K562 (cell line): ENCODE measurements at regions not wholly inside any gene's neighbourhood (a gene's known extent, or its start where the extent isn't known, plus 50 kb on each side); places are given as distances from the start of the nearest gene placed in this dataset.

ENCODE experiments used
- ATAC-seq: fragments of 200-7000 bp; cut with Tn5 transposase; 3 replicates; pipeline ENCODE4 v1.9.1; 2020; ENCODE audit warnings: moderate library complexity
- BruUV-seq: library from RNA; stranded (reverse); fragments of 400-500 nt; replicated peaks from 2 replicates; lab custom pipeline; 2021; lab: Mats Ljungman, UMichigan
- CTCF ChIA-PET: fragments of 300-600 bp; formaldehyde crosslinking; extraction: SDS; loops from one replicate; lab custom pipeline; 2021; ENCODE audit warnings: low intra/inter-chr PET ratio; lab: Yijun Ruan, JAX
- POLR2A ChIA-PET: fragments of 300-600, 350-650 bp; sonication (Branson Sonifier 250); formaldehyde crosslinking; extraction: SDS; loops from one replicate; lab custom pipeline; 2021; ENCODE audit warnings: antibody characterized with exemption, inconsistent platforms; lab: Yijun Ruan, JAX
- DNase-seq, 4 experiments: peaks; one replicate each; pipeline versions ENCODE4 v3.0.0 to v3.0.0-alpha.2; 2011 to 2018; ENCODE audit warnings: low spot score in 3 of 4, mixed read lengths in 3 of 4; ENCODE audit errors: extremely low read depth in 1 of 4
- FAIRE-seq: peaks from 2 replicates; lab custom pipeline; 2011; peaks lifted over from hg19 to GRCh38; lab: Jason Lieb, UNC
- H2AFZ ChIP-seq: 2 replicates; pipeline ENCODE4 v1.6.0; 2011; ENCODE audit warnings: low read depth, low read length, control low read depth, inconsistent platforms
- H3K27ac ChIP-seq: fragments of 200-600 bp; 3 replicates; pipeline ENCODE4 v1.8.0; 2011; ENCODE audit warnings: low read depth, mild to moderate bottlenecking, control low read depth, inconsistent platforms, low read length, moderate library complexity, mixed read lengths; ENCODE audit errors: extremely low read depth
- H3K27me3 ChIP-seq, 2 experiments: fragments of 300-600 bp in 1 of 2; 2 replicates in 1 of 2; 3 replicates in 1 of 2; pipeline versions ENCODE4 v1.6.0 to v1.8.0; 2011; ENCODE audit warnings: inconsistent platforms in 2 of 2, low read length in 2 of 2, mild to moderate bottlenecking in 1 of 2, mixed read lengths in 1 of 2, moderate library complexity in 1 of 2; ENCODE audit not compliant: control insufficient read depth in 2 of 2, insufficient read depth in 2 of 2
- H3K36me3 ChIP-seq: fragments of 300-600 bp; 3 replicates; pipeline ENCODE4 v1.8.0; 2011; ENCODE audit warnings: mild to moderate bottlenecking, low read length, inconsistent platforms; ENCODE audit not compliant: control insufficient read depth, insufficient read depth
- H3K4me1 ChIP-seq, 2 experiments: fragments of 200-600 bp in 1 of 2; replicated peaks in 1 of 2; 2 replicates in 1 of 2; 3 replicates in 1 of 2; pipeline versions ENCODE4 v1.5.1 to v1.8.0; 2011; ENCODE audit warnings: inconsistent platforms in 2 of 2, low read length in 2 of 2, mild to moderate bottlenecking in 1 of 2, mixed read lengths in 1 of 2, moderate library complexity in 1 of 2; ENCODE audit not compliant: control insufficient read depth in 2 of 2, insufficient read depth in 2 of 2
- H3K4me2 ChIP-seq: 2 replicates; pipeline ENCODE4 v1.6.1; 2011; ENCODE audit warnings: low read length, control low read depth, inconsistent platforms, mixed read lengths; ENCODE audit not compliant: insufficient read depth
- H3K4me3 ChIP-seq: fragments of 200-600 bp; sonication (generic), shearing (Covaris generic); 2 replicates; pipeline ENCODE4 v1.5.1; 2016; ENCODE audit warnings: control low read depth, inconsistent platforms
- H3K79me2 ChIP-seq: fragments of 200-600 bp; 3 replicates; pipeline ENCODE4 v1.8.0; 2011; ENCODE audit warnings: low read length, inconsistent platforms; ENCODE audit not compliant: control insufficient read depth, insufficient read depth
- H3K9ac ChIP-seq, 2 experiments: 2 replicates each; pipeline versions ENCODE4 v1.6.0 to v1.6.1; 2011; ENCODE audit warnings: low read depth in 2 of 2, low read length in 2 of 2, control low read depth in 1 of 2, inconsistent platforms in 1 of 2, mild to moderate bottlenecking in 1 of 2, mixed read lengths in 1 of 2; ENCODE audit not compliant: insufficient read depth in 1 of 2
- H3K9me1 ChIP-seq: one replicate; pipeline ENCODE4 v1.6.0; 2011; ENCODE audit warnings: inconsistent platforms, mild to moderate bottlenecking, low read length, moderate library complexity; ENCODE audit not compliant: control insufficient read depth, insufficient read depth
- H3K9me3 ChIP-seq: replicated peaks from 2 replicates; pipeline ENCODE4 v1.5.1; 2011; ENCODE audit warnings: low read depth, low read length, inconsistent platforms; ENCODE audit not compliant: control insufficient read depth, insufficient read depth
- H4K20me1 ChIP-seq: replicated peaks from 2 replicates; pipeline ENCODE4 v1.6.1; 2011; ENCODE audit warnings: low read length, inconsistent platforms, mixed read lengths; ENCODE audit not compliant: control insufficient read depth, insufficient read depth
- ARID3A ChIP-seq: IDR thresholded peaks from 2 replicates; pipeline ENCODE4 v1.6.1; 2012; ENCODE audit warnings: low read depth, low read length, improper control_type of control experiment, borderline replicate concordance
- CBX8 ChIP-seq: fragments of 200-600 bp; sonication (generic); IDR thresholded peaks from 2 replicates; pipeline ENCODE4 v1.6.1; 2012; ENCODE audit warnings: borderline replicate concordance, mixed run types, low read depth, mild to moderate bottlenecking, moderate library complexity, mixed read lengths, low read length, control low read depth, inconsistent platforms; ENCODE audit not compliant: poor library complexity, severe bottlenecking; ENCODE audit errors: extremely low read depth
- EWSR1 ChIP-seq: fragments of 450-650 bp; IDR thresholded peaks from 2 replicates; pipeline ENCODE4 v1.6.1; 2018; ENCODE audit warnings: borderline replicate concordance, mild to moderate bottlenecking, low read depth, moderate library complexity; ENCODE audit not compliant: partially characterized antibody
- IFI16 ChIP-seq: fragments of 250-450 bp; sonication (Bioruptor Pico); IDR thresholded peaks from 2 replicates; pipeline ENCODE4 v2.1.2; 2022; ENCODE audit warnings: mild to moderate bottlenecking, inconsistent platforms
- KLF6 ChIP-seq: fragments of 250-450 bp; sonication (Bioruptor Pico); IDR thresholded peaks from 2 replicates; pipeline ENCODE4 v1.4.0; 2020; ENCODE audit warnings: mild to moderate bottlenecking, moderate library complexity, borderline replicate concordance
- MIER1 ChIP-seq: fragments of 450-650 bp; IDR thresholded peaks from 2 replicates; pipeline ENCODE4 v1.6.1; 2016; ENCODE audit warnings: antibody characterized with exemption, mild to moderate bottlenecking, low read depth
- MYBL2 ChIP-seq, 2 experiments: fragments of 450-650 bp in 1 of 2; sonication (generic) in 1 of 2; formaldehyde crosslinking in 1 of 2; IDR thresholded peaks; 2 replicates each; pipeline versions ENCODE4 v1.6.1 to v1.8.1; 2017 to 2022; ENCODE audit warnings: borderline replicate concordance in 1 of 2, inconsistent platforms in 1 of 2, low read depth in 1 of 2, mild to moderate bottlenecking in 1 of 2, missing genetic modification reagents in 1 of 2, moderate library complexity in 1 of 2
- PHTF2 ChIP-seq: fragments of 250-450 bp; sonication (Bioruptor Pico); IDR thresholded peaks from 2 replicates; pipeline ENCODE4 v1.5.0; 2021; ENCODE audit warnings: mild to moderate bottlenecking
- PYGO2 ChIP-seq: fragments of 450-650 bp; IDR thresholded peaks from 2 replicates; pipeline ENCODE4 v1.6.1; 2016; ENCODE audit warnings: mild to moderate bottlenecking, missing genetic modification characterization, moderate library complexity, missing compliant biosample characterization
- RNF2 ChIP-seq: sonication (generic); IDR thresholded peaks from 2 replicates; pipeline ENCODE4 v1.6.1; 2016
- SMARCA5 ChIP-seq: fragments of 450-650 bp; IDR thresholded peaks from 2 replicates; pipeline ENCODE4 v1.6.1; 2016
- SRSF3 ChIP-seq: fragments of 200-400 bp; formaldehyde crosslinking; IDR thresholded peaks from 2 replicates; pipeline ENCODE4 v1.6.1; 2016; ENCODE audit warnings: mild to moderate bottlenecking, low read length, moderate library complexity; ENCODE audit not compliant: insufficient read depth
- ZNF143 ChIP-seq: sonication (generic); formaldehyde crosslinking; IDR thresholded peaks from 2 replicates; pipeline ENCODE4 v1.9.0; 2022; ENCODE audit warnings: mild to moderate bottlenecking, missing genetic modification reagents
- WGBS: fragments of 100-300 bp; shearing (Covaris generic); methylation state at CpG from one replicate; pipeline ENCODE4 v1.1.6; 2016; ENCODE audit warnings: low coverage, mixed read lengths; ENCODE audit not compliant: insufficient coverage; ENCODE audit errors: missing lambda C conversion rate; 5-methylcytosine and 5-hydroxymethylcytosine counted together
- in situ Hi-C: fragments of 300-500 bp; cut with MboI; formaldehyde crosslinking; loops from 4 replicates; pipeline ENCODE4 v1.15.0; 2018; ENCODE audit warnings: inconsistent platforms, mixed read lengths
- intact Hi-C: fragments of 100-400 bp; cut with micrococcal nuclease; formaldehyde crosslinking; loops from 2 replicates; pipeline ENCODE4 v1.14.2; 2022
- TF ChIP-seq, protein P1 (sequence below): sonication (generic); formaldehyde crosslinking; IDR thresholded peaks from 2 replicates; pipeline ENCODE4 v1.8.1; 2023; ENCODE audit warnings: mild to moderate bottlenecking, missing genetic modification reagents
- TF ChIP-seq, protein P2 (sequence below): fragments of 250-450 bp; sonication (Bioruptor Pico); IDR thresholded peaks from 2 replicates; pipeline ENCODE4 v1.9.0; 2021; ENCODE audit warnings: mild to moderate bottlenecking
- TF ChIP-seq, protein P3 (sequence below): conservative IDR thresholded peaks from 2 replicates; pipeline ENCODE4 v1.6.1; 2011; ENCODE audit warnings: low read depth, mild to moderate bottlenecking, low read length; ENCODE audit not compliant: control insufficient read depth

- intact Hi-C loops (no loop called here), in situ Hi-C loops (no loop called here)
- ATAC-seq (no peak), FAIRE-seq (no peak), DNase-seq (no peak)
- Histone ChIP-seq H3K27me3 (peaks cover 0 to 4% of the 10 kb centered on the region in 2 experiments; a peak in 1 of 5 replicates), H3K9me3 (no peaks in the 10 kb centered on the region), H3K27ac (no peak overlapping the region), H2AFZ (no peak overlapping the region), H4K20me1 (no peaks in the 10 kb centered on the region), H3K4me1 (no peaks in the 10 kb centered on the region), H3K4me2 (no peak overlapping the region), H3K79me2 (no peaks in the 10 kb centered on the region), H3K36me3 (no peaks in the 10 kb centered on the region), H3K4me3 (no peak overlapping the region), H3K9ac (no peak overlapping the region), H3K9me1 (no peaks in the 10 kb centered on the region)
- POLR2A ChIA-PET: no interaction called here
- BruUV-seq: no TSS peak
- CTCF ChIA-PET: no interaction called here
- 3% methylated on average over 2 of the region's 2 CpGs for WGBS
- TF ChIP-seq CBX8 (no peak), ZNF143 (CRISPR knock-in tag) (no peak), EWSR1 (no peak), SMARCA5 (no peak), MYBL2 (IDR thresholded peaks at IDR 0.05; ENCODE audit: low read depth) (no peak), MYBL2 (CRISPR knock-in tag; IDR thresholded peaks at IDR 0.05; ENCODE audit: borderline replicate concordance) (no peak), PHTF2 (CRISPR knock-in tag) (no peak), SRSF3 (no peak), RNF2 (no peak), ARID3A (no peak), IFI16 (CRISPR knock-in tag) (no peak), KLF6 (CRISPR knock-in tag) (no peak), MIER1 (no peak), PYGO2 (tag) (no peak)
- TF ChIP-seq, protein P1, sequence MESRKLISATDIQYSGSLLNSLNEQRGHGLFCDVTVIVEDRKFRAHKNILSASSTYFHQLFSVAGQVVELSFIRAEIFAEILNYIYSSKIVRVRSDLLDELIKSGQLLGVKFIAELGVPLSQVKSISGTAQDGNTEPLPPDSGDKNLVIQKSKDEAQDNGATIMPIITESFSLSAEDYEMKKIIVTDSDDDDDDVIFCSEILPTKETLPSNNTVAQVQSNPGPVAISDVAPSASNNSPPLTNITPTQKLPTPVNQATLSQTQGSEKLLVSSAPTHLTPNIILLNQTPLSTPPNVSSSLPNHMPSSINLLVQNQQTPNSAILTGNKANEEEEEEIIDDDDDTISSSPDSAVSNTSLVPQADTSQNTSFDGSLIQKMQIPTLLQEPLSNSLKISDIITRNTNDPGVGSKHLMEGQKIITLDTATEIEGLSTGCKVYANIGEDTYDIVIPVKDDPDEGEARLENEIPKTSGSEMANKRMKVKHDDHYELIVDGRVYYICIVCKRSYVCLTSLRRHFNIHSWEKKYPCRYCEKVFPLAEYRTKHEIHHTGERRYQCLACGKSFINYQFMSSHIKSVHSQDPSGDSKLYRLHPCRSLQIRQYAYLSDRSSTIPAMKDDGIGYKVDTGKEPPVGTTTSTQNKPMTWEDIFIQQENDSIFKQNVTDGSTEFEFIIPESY (CRISPR knock-in tag): no peak
- TF ChIP-seq, protein P2, sequence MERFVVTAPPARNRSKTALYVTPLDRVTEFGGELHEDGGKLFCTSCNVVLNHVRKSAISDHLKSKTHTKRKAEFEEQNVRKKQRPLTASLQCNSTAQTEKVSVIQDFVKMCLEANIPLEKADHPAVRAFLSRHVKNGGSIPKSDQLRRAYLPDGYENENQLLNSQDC: no peak
- TF ChIP-seq, protein P3, sequence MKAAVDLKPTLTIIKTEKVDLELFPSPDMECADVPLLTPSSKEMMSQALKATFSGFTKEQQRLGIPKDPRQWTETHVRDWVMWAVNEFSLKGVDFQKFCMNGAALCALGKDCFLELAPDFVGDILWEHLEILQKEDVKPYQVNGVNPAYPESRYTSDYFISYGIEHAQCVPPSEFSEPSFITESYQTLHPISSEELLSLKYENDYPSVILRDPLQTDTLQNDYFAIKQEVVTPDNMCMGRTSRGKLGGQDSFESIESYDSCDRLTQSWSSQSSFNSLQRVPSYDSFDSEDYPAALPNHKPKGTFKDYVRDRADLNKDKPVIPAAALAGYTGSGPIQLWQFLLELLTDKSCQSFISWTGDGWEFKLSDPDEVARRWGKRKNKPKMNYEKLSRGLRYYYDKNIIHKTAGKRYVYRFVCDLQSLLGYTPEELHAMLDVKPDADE: no peak
Observed at GRCh38 chr12:110998971-110999370, 78.6 kb upstream of the MYL2 start.
